ENCODE measurements at regions not wholly inside any gene's neighbourhood (a gene's known extent, or its start where the extent isn't known, plus 50 kb on each side); places are given as distances from the start of the nearest gene placed in this dataset. TPM values are rescaled to one million over a fixed set of nuclear protein-coding genes. Genes with fewer than 3 reads are reported as not detected.

DNA sequence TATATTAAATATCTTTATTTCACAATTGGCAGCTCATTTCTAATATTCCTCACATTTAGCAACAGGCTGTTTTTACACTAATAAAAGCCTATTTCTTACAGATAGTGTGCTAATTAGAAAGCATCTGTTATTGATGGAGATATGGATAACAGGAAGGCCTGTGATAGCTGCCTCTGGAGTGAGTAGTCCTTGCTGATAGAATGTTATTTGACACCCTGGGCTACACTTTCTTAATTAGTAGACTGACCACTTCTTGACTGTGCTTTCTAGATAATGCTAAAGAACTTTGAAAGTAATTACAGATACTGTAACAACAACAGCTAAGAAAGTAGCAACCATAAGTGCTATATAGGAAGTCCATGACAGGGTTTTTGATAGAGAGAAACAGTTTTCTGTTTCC is 554.3 kb downstream of the DIAPH3 start:
- CTCF ChIA-PET, result no interaction called here
- no peak for FAIRE-seq
- H3K27ac ChIP-seq (ENCODE audit: control insufficient read depth, insufficient read depth), result no peak overlapping the region

More for the DNA sequence above, 554.3 kb downstream of the DIAPH3 start:
- H3K4me3 ChIP-seq, result no peak overlapping the region
- no peaks in the 10 kb centered on the region for H3K36me3 ChIP-seq (ENCODE audit: control insufficient read depth in 2 of 2, insufficient read depth in 2 of 2, low read length in 1 of 2)
- no peak overlapping the region for H3K9ac ChIP-seq (ENCODE audit: control insufficient read depth, insufficient read depth, low read length)
- ChIA-PET SMC1A (ENCODE audit: uncharacterized antibody, unreplicated experiment) (interaction anchor here (0.7 to 1.3 kb wide), 2 partner anchors 218 to 1714 kb away, joined by 3 read pairs; no protein-coding TSS in a partner anchor), POLR2A (no interaction called here), RAD21 (ENCODE audit: unreplicated experiment) (interaction anchor here (0.5 kb wide), 1 partner anchor 783 kb away, joined by 4 read pairs; no protein-coding TSS in a partner anchor)
- no peaks in the 10 kb centered on the region for H3K79me2 ChIP-seq (ENCODE audit: control insufficient read depth, insufficient read depth, low read length)
- H2AFZ ChIP-seq (ENCODE audit: control insufficient read depth, low read depth, low read length), result no peak overlapping the region
- no peak for DNase-seq (ENCODE audit: low read depth, low spot score)
- intact Hi-C loops (cut with micrococcal nuclease; ENCODE audit: unreplicated experiment) (no loop called here), in situ Hi-C loops (cut with MboI) (no loop called here)
- BruUV-seq (replicated peaks), result no TSS peak
- no peaks in the 10 kb centered on the region for H3K9me3 ChIP-seq (replicated peaks; ENCODE audit: control insufficient read depth, insufficient read depth, low read length)
- TF ChIP-seq NBN (IDR thresholded peaks at IDR 0.05) (no peak), KAT2A (conservative IDR thresholded peaks at IDR 0.05; ENCODE audit: control insufficient read depth, low read depth, low read length) (no peak), CEBPB (IDR thresholded peaks at IDR 0.05; ENCODE audit: borderline replicate concordance in 1 of 2, low read depth in 2 of 2, low read length in 2 of 2) (no peak), NR2C2 (IDR thresholded peaks at IDR 0.05; ENCODE audit: borderline replicate concordance, control insufficient read depth, insufficient read length, low read depth) (no peak), RFX5 (IDR thresholded peaks at IDR 0.05; ENCODE audit: low read depth, low read length) (no peak)
- H3K4me1 ChIP-seq (ENCODE audit: control insufficient read depth, insufficient read depth, low read length), result no peaks in the 10 kb centered on the region
- no peaks in the 10 kb centered on the region for H4K20me1 ChIP-seq (ENCODE audit: control insufficient read depth, insufficient read depth)
- no peaks in the 10 kb centered on the region for H3K27me3 ChIP-seq (replicated peaks in 1 of 2; ENCODE audit: control insufficient read depth in 2 of 2, insufficient read depth in 2 of 2, low read length in 1 of 2)
- ATAC-seq, result no peak
- no peak overlapping the region for H3K4me2 ChIP-seq (ENCODE audit: control insufficient read depth, insufficient read depth)

Small RNA genes in the stretch of these regions (small RNA-seq; reads per million reads assigned to genes)
- gene AL161423.1 (not detected), gene HMGN2P39 (not detected), gene RNA5SP30 (not detected), gene RNU7-88P (not detected), gene RNY4P29 (not detected)
